ENCODE measurements at regions not wholly inside any gene's neighbourhood (a gene's known extent, or its start where the extent isn't known, plus 50 kb on each side); places are given as distances from the start of the nearest gene placed in this dataset.

DNA sequence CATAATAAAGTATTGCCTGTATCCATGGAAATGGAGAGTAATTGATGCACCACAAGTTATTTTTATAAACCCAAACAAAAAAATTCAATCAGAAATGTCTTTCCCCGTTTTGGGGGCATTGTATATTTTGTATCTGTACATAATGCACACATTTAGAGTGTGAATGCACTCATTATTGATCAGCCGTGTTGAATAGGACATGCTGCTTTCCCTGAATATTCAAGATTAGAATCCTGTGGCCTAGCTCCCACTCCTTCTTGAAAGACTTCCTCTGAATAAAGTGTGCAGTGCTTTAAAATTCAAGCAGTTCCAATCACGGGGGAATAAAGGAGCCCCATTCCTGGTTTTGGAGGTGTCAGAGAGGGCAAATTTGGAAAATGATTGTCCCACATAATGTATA is 103.8 kb upstream of the TOX3 start:
- Histone ChIP-seq H3K9me3 (ENCODE audit: insufficient read depth, low read depth, low read length) (no peaks in the 10 kb centered on the region), H3K36me3 (ENCODE audit: insufficient read depth, low read length) (no peaks in the 10 kb centered on the region), H3K27me3 (ENCODE audit: insufficient read depth, low read length, poor library complexity, severe bottlenecking) (no peaks in the 10 kb centered on the region), H3K4me2 (ENCODE audit: low read depth, low read length, poor library complexity, severe bottlenecking) (no peak overlapping the region), H3K4me3 (ENCODE audit: low read length, poor library complexity, severe bottlenecking) (no peak overlapping the region), H3K9ac (ENCODE audit: low read depth, low read length, poor library complexity, severe bottlenecking) (no peak overlapping the region), H2AFZ (ENCODE audit: low read length) (no peak overlapping the region), H3K9me2 (replicated peaks; ENCODE audit: low read depth, low read length) (no peaks in the 10 kb centered on the region), H3K79me2 (ENCODE audit: insufficient read depth, low read length) (no peaks in the 10 kb centered on the region), H4K20me1 (ENCODE audit: insufficient read depth, low read length, poor library complexity, severe bottlenecking) (no peaks in the 10 kb centered on the region), H3K4me1 (ENCODE audit: insufficient read depth, low read length, poor library complexity, severe bottlenecking) (no peaks in the 10 kb centered on the region), H3F3A (ENCODE audit: low read depth) (no peaks in the 10 kb centered on the region)
- TF ChIP-seq, protein P1, sequence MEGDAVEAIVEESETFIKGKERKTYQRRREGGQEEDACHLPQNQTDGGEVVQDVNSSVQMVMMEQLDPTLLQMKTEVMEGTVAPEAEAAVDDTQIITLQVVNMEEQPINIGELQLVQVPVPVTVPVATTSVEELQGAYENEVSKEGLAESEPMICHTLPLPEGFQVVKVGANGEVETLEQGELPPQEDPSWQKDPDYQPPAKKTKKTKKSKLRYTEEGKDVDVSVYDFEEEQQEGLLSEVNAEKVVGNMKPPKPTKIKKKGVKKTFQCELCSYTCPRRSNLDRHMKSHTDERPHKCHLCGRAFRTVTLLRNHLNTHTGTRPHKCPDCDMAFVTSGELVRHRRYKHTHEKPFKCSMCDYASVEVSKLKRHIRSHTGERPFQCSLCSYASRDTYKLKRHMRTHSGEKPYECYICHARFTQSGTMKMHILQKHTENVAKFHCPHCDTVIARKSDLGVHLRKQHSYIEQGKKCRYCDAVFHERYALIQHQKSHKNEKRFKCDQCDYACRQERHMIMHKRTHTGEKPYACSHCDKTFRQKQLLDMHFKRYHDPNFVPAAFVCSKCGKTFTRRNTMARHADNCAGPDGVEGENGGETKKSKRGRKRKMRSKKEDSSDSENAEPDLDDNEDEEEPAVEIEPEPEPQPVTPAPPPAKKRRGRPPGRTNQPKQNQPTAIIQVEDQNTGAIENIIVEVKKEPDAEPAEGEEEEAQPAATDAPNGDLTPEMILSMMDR (conservative IDR thresholded peaks at IDR 0.05; ENCODE audit: low read length), result no peak
- no peak for TF ChIP-seq EZH2phosphoT487 (IDR thresholded peaks at IDR 0.05; ENCODE audit: borderline replicate concordance)

DNA sequence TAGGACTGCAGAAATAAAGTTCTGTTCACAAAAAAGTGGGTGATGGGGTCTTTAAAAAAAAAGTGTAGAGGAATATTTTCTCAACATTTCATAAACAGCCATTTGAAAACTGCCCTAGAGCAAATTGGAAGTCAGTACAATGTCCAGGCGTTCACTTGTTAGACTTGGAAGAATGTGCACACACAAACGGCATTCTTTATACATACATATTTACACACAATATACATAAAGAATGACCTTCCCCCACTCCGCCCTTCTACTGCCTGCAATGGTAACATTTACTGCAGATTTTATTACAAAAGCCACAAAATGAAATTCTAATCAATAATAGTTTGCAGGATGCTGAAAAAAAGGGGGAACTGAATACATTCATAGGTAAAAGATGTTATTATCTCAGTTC is 103.4 kb upstream of the TOX3 start:
- Histone ChIP-seq H3F3A (ENCODE audit: low read depth) (no peaks in the 10 kb centered on the region), H3K36me3 (ENCODE audit: insufficient read depth, low read length) (no peaks in the 10 kb centered on the region), H3K9ac (ENCODE audit: low read depth, low read length, poor library complexity, severe bottlenecking) (no peak overlapping the region), H3K79me2 (ENCODE audit: insufficient read depth, low read length) (no peaks in the 10 kb centered on the region), H3K9me3 (ENCODE audit: insufficient read depth, low read depth, low read length) (no peaks in the 10 kb centered on the region; the same call in 1 of the 2 replicates), H3K4me2 (ENCODE audit: low read depth, low read length, poor library complexity, severe bottlenecking) (no peak overlapping the region), H2AFZ (ENCODE audit: low read length) (no peak overlapping the region), H3K4me1 (ENCODE audit: insufficient read depth, low read length, poor library complexity, severe bottlenecking) (no peaks in the 10 kb centered on the region), H3K4me3 (ENCODE audit: low read length, poor library complexity, severe bottlenecking) (no peak overlapping the region), H4K20me1 (ENCODE audit: insufficient read depth, low read length, poor library complexity, severe bottlenecking) (no peaks in the 10 kb centered on the region), H3K27me3 (ENCODE audit: insufficient read depth, low read length, poor library complexity, severe bottlenecking) (no peaks in the 10 kb centered on the region), H3K9me2 (replicated peaks; ENCODE audit: low read depth, low read length) (no peaks in the 10 kb centered on the region)
- no peak for TF ChIP-seq EZH2phosphoT487 (IDR thresholded peaks at IDR 0.05; ENCODE audit: borderline replicate concordance)
- TF ChIP-seq, protein P1 (conservative IDR thresholded peaks at IDR 0.05; ENCODE audit: low read length), result no peak

- Histone ChIP-seq H3K9me3 (ENCODE audit: insufficient read depth, low read depth, low read length) (no peaks in the 10 kb centered on the region; the same call in 1 of the 2 replicates), H3K4me3 (ENCODE audit: low read length, poor library complexity, severe bottlenecking) (no peak overlapping the region), H3K9me2 (replicated peaks; ENCODE audit: low read depth, low read length) (no peaks in the 10 kb centered on the region), H3K27me3 (ENCODE audit: insufficient read depth, low read length, poor library complexity, severe bottlenecking) (no peaks in the 10 kb centered on the region), H3K36me3 (ENCODE audit: insufficient read depth, low read length) (no peaks in the 10 kb centered on the region), H2AFZ (ENCODE audit: low read length) (no peak overlapping the region), H3K4me1 (ENCODE audit: insufficient read depth, low read length, poor library complexity, severe bottlenecking) (no peaks in the 10 kb centered on the region), H4K20me1 (ENCODE audit: insufficient read depth, low read length, poor library complexity, severe bottlenecking) (no peaks in the 10 kb centered on the region), H3K79me2 (ENCODE audit: insufficient read depth, low read length) (no peaks in the 10 kb centered on the region), H3F3A (ENCODE audit: low read depth) (no peaks in the 10 kb centered on the region), H3K9ac (ENCODE audit: low read depth, low read length, poor library complexity, severe bottlenecking) (no peak overlapping the region), H3K4me2 (ENCODE audit: low read depth, low read length, poor library complexity, severe bottlenecking) (no peak overlapping the region)
- no peak for TF ChIP-seq EZH2phosphoT487 (IDR thresholded peaks at IDR 0.05; ENCODE audit: borderline replicate concordance)
- TF ChIP-seq, protein P1 (conservative IDR thresholded peaks at IDR 0.05; ENCODE audit: low read length), result no peak
Measured at GRCh38 chr16:52649870-52650269, 102.9 kb upstream of the TOX3 start.

All from Loucy (cell line).